ENCODE measurements at regions not wholly inside any gene's neighbourhood (a gene's known extent, or its start where the extent isn't known, plus 50 kb on each side); places are given as distances from the start of the nearest gene placed in this dataset.

GRCh38 chr3:148585671-148586379, 111.9 kb upstream of the AGTR1 start:
- TF ChIP-seq CTCF (IDR thresholded peaks at IDR 0.05; ENCODE audit: insufficient read depth, low read length): no peak
- no peak for TF ChIP-seq GABPA (IDR thresholded peaks at IDR 0.05; ENCODE audit: low read depth)

Measured in HL-60 (cell line).